ENCODE measurements at regions not wholly inside any gene's neighbourhood (a gene's known extent, or its start where the extent isn't known, plus 50 kb on each side); places are given as distances from the start of the nearest gene placed in this dataset.
"Not testable (repeated sequence)": the region's sequence is repeated elsewhere in the genome, so short reads cannot be mapped to it uniquely, and the experiment has no call there.

- no peak for DNase-seq (ENCODE audit: low read depth in 4 of 4, low spot score in 3 of 4)
Measured at GRCh38 chrX:69431420-69431819, 72.7 kb upstream of the NALF2 start.

GRCh38 chrX:69430785-69431184 lies 73.3 kb upstream of the NALF2 start:
- no peak for DNase-seq (ENCODE audit: low read depth in 4 of 4, low spot score in 3 of 4)

- no peak for DNase-seq (ENCODE audit: low read depth in 4 of 4, low spot score in 3 of 4)
Measured at GRCh38 chrX:69429339-69430015, 74.6 kb upstream of the NALF2 start.

- no peak for DNase-seq (ENCODE audit: low read depth in 4 of 4, low spot score in 3 of 4)
Measured at GRCh38 chrX:69428216-69428615, 75.9 kb upstream of the NALF2 start.

GRCh38 chrX:69424910-69425309 lies 79.2 kb upstream of the NALF2 start:
- no peak for DNase-seq (ENCODE audit: low read depth in 4 of 4, low spot score in 3 of 4)

GRCh38 chrX:69424161-69424560 lies 80.0 kb upstream of the NALF2 start:
- DNase-seq (ENCODE audit: low read depth in 4 of 4, low spot score in 3 of 4): no peak

GRCh38 chrX:69422208-69422607 lies 81.9 kb upstream of the NALF2 start:
- not testable (repeated sequence) for DNase-seq (ENCODE audit: low read depth in 4 of 4, low spot score in 3 of 4)

- no peak for DNase-seq (ENCODE audit: low read depth in 4 of 4, low spot score in 3 of 4)
Measured at GRCh38 chrX:69415698-69416097, 88.4 kb upstream of the NALF2 start.

GRCh38 chrX:69412661-69413060 lies 91.5 kb upstream of the NALF2 start:
- no peak for DNase-seq (ENCODE audit: low read depth in 4 of 4, low spot score in 3 of 4)

GRCh38 chrX:69398881-69399280 lies 105.2 kb upstream of the NALF2 start:
- DNase-seq (ENCODE audit: low read depth in 4 of 4, low spot score in 3 of 4): no peak

- no peak for DNase-seq (ENCODE audit: low read depth in 4 of 4, low spot score in 3 of 4)
Measured at GRCh38 chrX:69396916-69397315, 107.2 kb upstream of the NALF2 start.

- no peak for DNase-seq (ENCODE audit: low read depth in 4 of 4, low spot score in 3 of 4)
Measured at GRCh38 chrX:69395306-69395705, 108.8 kb upstream of the NALF2 start.

GRCh38 chrX:69389101-69389501 lies 115.0 kb upstream of the NALF2 start:
- DNase-seq (ENCODE audit: low read depth in 4 of 4, low spot score in 3 of 4): no peak

GRCh38 chrX:69388526-69388925 lies 115.6 kb upstream of the NALF2 start:
- no peak for DNase-seq (ENCODE audit: low read depth in 4 of 4, low spot score in 3 of 4)

- DNase-seq (ENCODE audit: low read depth in 4 of 4, low spot score in 3 of 4): peak; percentile 25 to 40 (median 33)
Measured at GRCh38 chrX:69387567-69388487, 116.3 kb upstream of the NALF2 start.

- DNase-seq (ENCODE audit: low read depth in 4 of 4, low spot score in 3 of 4): no peak
Measured at GRCh38 chrX:69386681-69387080, 117.4 kb upstream of the NALF2 start.

GRCh38 chrX:69379412-69379811 lies 124.7 kb upstream of the NALF2 start:
- no peak for DNase-seq (ENCODE audit: low read depth in 4 of 4, low spot score in 3 of 4)

GRCh38 chrX:69374569-69374968 lies 129.6 kb upstream of the NALF2 start:
- DNase-seq (ENCODE audit: low read depth in 4 of 4, low spot score in 3 of 4): no peak

- DNase-seq (ENCODE audit: low read depth in 4 of 4, low spot score in 3 of 4): no peak
Measured at GRCh38 chrX:69372435-69372834, 131.7 kb upstream of the NALF2 start.

- no peak for DNase-seq (ENCODE audit: low read depth in 4 of 4, low spot score in 3 of 4)
Measured at GRCh38 chrX:69371159-69371558, 133.0 kb upstream of the NALF2 start.

GRCh38 chrX:69369999-69370398 lies 134.1 kb upstream of the NALF2 start:
- no peak for DNase-seq (ENCODE audit: low read depth in 4 of 4, low spot score in 3 of 4)

- no peak for DNase-seq (ENCODE audit: low read depth in 4 of 4, low spot score in 3 of 4)
Measured at GRCh38 chrX:69366183-69366582, 137.9 kb upstream of the NALF2 start.

Data from right renal pelvis (tissue), 4 donors.